Fibroblast of skin of scalp (primary cell): ENCODE measurements at regions not wholly inside any gene's neighbourhood (a gene's known extent, or its start where the extent isn't known, plus 50 kb on each side); places are given as distances from the start of the nearest gene placed in this dataset.
"Not testable (repeated sequence)": the region's sequence is repeated elsewhere in the genome, so short reads cannot be mapped to it uniquely, and the experiment has no call there.

Source experiments
- DNase-seq: peaks from one replicate; pipeline ENCODE4 v3.0.0-alpha.2; 2013

GRCh38 chr13:81326913-81327312 lies 986.0 kb upstream of the SPRY2 start:
- no peak for DNase-seq

DNA sequence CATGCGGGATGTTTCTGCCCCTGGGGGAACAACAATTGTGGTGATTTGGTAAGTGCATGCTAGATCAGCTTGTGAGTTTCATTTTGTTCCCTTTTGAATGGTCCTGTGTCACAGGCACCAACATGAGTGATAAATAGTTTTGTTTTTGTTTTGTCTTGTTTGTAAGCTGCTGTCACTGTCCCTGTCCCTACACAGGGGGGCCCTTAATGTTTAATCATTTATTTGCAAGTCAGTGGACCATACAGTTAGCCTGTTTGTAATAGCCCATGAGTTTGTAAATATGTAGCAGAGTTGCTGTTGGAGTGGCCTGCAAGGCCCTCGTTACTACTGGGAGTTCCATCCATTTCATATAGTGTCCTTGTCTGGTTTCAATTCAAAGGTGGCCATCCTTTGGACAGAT lies 979.6 kb upstream of the SPRY2 start:
- DNase-seq: no peak

- DNase-seq: no peak
These were observed 978.4 kb upstream of the SPRY2 start for GRCh38 chr13:81319351-81319750.

DNA sequence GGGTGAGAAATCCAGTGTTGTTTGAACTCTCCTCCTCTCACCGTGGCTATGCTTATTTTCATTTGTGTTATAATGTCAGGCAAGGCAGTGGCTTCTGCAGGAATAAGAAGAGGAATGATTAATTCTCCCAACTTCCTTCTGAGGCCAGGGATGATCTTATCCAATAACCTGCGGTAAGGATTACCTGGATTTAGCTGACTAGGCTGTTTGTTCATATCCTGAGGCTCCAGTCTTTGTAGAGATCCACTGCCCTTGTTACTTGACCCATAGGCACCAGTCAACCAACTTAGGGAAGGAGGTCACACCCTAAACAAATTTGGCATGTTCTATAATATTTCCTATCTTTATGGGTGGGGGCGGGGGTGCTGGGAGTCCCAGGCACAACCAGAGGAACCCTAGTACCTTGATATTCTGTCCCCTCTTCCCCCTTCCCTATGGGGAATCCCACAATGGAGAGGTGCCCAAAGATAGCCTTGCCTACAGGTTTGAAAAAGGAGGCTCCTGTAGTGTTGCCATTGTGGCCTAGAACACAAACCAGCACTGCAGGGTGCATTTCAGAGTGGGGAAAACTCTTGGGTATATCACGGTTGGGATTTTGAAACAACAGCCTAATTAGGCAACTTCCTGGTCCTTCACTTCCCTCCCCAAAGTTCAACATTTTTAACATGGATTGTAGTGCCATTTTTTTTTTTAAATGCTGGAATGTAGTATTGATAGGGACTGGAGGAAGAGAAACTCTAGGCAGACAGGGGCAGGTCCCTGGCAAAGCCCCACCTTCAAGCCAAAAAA lies 977.5 kb upstream of the SPRY2 start:
- DNase-seq: no peak

GRCh38 chr13:81314461-81314860 lies 973.5 kb upstream of the SPRY2 start:
- DNase-seq: no peak

- no peak for DNase-seq
These were observed 965.0 kb upstream of the SPRY2 start for GRCh38 chr13:81305928-81306327.

- no peak for DNase-seq
These were observed 963.3 kb upstream of the SPRY2 start for GRCh38 chr13:81304121-81304659.

DNA sequence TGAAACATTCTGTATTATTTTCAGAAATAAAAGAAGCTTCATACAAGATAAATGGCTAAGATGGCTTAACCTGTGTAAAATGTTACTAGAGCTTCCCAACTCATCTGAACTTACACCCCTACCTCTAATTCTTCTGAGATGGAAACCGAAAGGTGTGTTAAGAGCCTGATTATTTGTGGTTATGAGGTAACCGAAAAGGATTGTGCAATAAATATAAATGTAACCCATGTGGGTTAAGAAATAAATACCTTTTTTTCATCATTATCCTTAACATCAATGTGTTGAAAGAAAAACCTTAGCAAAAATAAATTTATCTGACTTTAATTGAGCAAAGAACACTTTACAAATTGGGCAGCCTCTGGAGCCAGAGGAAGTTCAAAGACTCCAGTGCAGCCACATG lies 961.8 kb upstream of the SPRY2 start:
- DNase-seq: no peak

DNA sequence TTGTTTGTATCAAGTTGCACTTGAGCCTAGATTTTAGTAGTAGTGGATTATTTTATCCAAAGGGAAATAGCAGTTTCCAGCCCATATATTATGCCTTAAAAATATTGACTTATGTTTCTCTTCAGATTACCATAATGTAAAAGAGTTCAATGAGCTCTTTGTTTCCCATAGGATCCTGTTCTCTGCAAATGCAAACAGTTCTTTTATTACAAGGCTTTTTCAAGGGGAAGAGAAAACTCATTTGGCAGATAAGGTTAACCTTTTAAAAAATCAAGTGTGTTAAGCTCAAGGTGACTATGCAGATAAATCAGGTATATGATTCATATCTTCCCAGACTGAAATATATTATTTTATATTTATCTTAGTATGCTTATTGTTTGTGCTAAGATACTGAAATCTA lies 961.2 kb upstream of the SPRY2 start:
- DNase-seq: no peak

DNA sequence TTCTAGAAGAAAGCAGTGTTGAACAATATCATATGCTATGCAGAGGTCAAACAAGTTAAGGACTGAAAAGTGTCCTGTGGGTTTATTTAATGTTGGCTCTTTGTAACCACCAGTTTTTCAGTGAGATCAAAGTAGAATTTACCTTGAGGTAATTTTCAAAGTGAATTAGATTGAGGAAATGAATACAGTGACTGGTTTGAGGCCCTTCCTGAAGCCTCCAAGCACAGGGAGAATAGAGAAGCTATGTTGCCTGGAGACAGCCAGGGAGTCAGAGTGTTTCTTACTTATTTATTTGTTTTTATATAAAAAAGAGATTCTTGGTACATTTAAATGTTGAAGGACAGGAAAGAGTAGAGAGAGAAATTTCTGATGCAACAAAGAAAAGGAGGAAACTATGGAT lies 954.3 kb upstream of the SPRY2 start:
- no peak for DNase-seq

DNA sequence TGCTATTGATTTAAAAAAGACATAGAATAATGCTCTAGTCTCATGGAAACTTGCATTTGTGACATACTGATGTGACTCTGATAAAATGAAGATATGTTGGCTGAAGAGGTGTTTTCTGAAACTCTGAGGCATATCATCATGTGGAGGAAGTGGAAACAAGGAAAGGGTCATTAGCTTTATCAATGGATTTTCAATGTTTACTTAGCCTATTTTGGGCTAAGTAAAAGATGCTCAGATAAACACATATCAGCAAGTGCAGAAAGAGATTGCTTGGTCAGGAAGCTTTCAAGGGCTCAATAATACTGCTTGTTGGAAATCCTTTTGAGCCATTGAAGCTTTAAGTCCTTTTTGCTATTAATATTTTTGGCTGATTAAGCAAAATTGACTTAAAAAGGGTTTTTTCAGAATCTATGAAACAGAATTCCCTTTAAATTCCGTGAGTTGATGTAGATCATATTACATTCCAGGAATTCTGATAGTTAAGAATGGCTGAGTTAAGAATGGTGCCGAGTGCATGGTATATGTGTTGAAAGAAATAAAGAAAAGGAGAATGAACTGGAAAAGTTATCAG lies 952.8 kb upstream of the SPRY2 start:
- no peak for DNase-seq

DNA sequence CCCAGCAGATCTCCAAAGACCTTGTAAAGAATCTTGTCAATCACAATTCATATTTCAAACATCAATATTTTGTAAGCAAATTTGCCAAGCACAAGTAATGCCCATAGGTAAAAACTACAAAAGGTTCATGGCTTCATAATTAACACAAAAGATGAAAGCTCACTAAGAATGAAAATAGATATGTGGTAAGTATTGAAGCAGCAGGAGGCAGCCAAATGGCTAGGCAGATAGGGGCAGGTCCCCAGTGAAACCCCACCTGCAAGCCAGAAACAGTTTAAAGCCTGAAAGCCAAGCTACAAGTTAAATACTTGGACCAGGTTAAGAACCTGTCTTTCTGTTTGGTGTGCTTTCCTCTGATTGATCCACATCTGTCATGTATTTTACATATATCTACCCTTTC lies 942.6 kb upstream of the SPRY2 start:
- DNase-seq: no peak

DNA sequence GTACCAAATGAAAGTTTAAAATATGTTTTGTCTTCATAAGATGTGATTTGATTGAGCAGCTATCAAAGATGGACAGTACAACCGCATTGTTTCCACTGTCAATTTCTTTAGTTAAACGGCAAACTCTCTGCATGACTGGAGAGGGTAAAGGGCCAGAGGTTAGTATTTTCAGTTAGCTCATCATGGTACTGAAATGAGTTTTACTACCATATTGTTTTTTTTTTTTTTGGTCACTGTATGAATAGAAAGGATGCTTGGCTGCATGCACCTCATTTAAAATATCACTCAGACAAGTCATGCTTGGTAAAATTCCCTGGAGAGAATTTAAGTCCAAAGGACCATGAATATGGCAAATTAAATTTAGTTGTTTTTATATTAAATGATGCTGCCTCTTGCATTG lies 942.1 kb upstream of the SPRY2 start:
- DNase-seq: no peak

GRCh38 chr13:81275666-81276258 lies 934.8 kb upstream of the SPRY2 start:
- no peak for DNase-seq

GRCh38 chr13:81247711-81248110 lies 906.8 kb upstream of the SPRY2 start:
- no peak for DNase-seq

DNA sequence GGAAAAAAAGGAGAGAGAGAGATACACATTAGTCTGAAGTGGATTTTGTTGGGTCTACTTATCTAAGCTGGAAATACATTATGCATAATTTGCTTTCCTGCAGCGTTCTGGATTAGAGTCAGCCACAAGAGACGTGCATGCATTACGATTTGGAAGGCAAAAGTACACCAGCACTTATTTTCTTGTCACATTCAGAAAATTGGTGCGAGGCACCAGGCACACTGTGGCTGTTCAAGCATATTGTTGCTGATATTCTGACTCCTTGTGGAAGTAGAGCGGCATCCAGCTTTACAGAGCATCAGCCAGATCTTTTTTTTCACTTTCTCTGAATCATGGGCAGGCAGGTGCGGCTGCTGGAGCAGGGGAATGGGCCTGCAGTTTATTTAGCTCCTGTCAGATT lies 905.6 kb upstream of the SPRY2 start:
- no peak for DNase-seq

DNA sequence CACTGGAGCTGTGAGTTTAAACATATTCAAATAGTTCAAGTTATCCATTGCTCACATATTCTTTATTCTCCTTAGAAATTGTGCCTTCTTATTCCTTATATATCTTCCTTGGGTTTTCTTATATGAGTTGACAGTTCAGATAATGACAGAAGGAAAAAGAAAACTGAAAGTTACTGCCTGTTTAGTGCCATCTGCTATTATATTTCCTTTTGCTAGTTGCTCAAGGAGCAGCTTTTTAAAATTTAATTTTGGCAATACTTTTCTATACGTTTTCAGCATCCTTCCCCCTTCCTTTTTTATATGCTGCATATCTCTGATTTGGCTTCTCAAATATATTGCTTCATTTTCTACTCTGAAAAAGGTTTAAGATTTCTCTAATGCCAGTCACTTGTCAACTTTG lies 903.1 kb upstream of the SPRY2 start:
- DNase-seq: no peak

DNA sequence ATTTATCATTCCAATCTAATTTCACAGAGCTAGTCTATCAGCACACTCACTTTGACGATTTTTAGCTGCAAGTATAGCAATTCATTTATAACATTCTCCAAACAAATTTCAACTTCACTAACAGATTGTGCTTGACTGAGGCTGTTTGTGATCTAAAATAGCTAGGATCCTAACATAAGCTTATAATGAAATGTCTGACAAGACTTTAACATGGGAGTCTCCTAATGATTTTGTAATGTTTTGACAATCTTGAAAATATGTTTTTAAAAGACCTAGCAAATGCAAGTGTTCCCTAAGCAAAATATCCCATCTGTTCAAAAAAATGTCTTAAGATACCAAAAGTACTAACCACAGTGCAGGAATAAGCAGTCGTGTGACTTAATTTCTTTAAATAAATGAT lies 889.5 kb upstream of the SPRY2 start:
- DNase-seq: no peak

GRCh38 chr13:81226830-81227229 lies 885.9 kb upstream of the SPRY2 start:
- not testable (repeated sequence) for DNase-seq

GRCh38 chr13:81224209-81224833 lies 883.4 kb upstream of the SPRY2 start:
- DNase-seq: no peak

- no peak for DNase-seq
These were observed 882.9 kb upstream of the SPRY2 start for GRCh38 chr13:81223778-81224177.

DNA sequence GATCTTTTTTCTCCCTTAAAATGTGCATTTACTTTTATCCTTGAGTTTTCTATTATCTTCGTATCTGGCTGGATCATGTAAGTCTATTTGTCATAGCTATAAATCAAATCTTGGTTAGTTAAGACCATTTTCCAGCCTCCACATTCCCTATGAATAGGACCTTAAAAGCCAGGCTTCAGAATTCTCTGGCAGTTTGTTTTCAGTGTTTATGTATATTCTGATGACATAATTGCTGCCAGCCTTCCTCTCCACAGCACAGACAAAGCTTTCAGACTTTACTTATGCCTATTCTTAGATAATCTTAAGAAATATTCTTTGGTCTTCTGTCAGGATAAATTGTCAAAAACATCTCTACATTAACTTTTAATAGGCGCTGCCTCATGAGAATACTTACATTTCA lies 870.8 kb upstream of the SPRY2 start:
- no peak for DNase-seq

GRCh38 chr13:81207636-81208035 lies 866.7 kb upstream of the SPRY2 start:
- DNase-seq: no peak

- no peak for DNase-seq
These were observed 866.3 kb upstream of the SPRY2 start for GRCh38 chr13:81207231-81207630.
